Panc1 (cell line): ENCODE measurements at regions not wholly inside any gene's neighbourhood (a gene's known extent, or its start where the extent isn't known, plus 50 kb on each side); places are given as distances from the start of the nearest gene placed in this dataset.
A peak's percentile ranks its signal among the peaks of the same experiment; 100 is the strongest.

ENCODE experiments used
- ATAC-seq: fragments of 200-7000 bp; cut with Tn5 transposase; 2 replicates; pipeline ENCODE4 v1.9.1; 2020; ENCODE audit warnings: mild to moderate bottlenecking, moderate library complexity
- BruUV-seq: library from RNA; stranded (reverse); fragments of 400-500 nt; replicated peaks from 2 replicates; lab custom pipeline; 2021; lab: Mats Ljungman, UMichigan
- CTCF ChIA-PET: fragments of 300-600 bp; sonication (Branson Sonifier 250); formaldehyde crosslinking; loops from one replicate; lab custom pipeline; 2022; ENCODE audit warnings: antibody characterized with exemption; lab: Charles Lee
- POLR2A ChIA-PET: fragments of 300-600 bp; sonication (Branson Sonifier 250); formaldehyde crosslinking; loops from one replicate; lab custom pipeline; 2022; ENCODE audit warnings: antibody characterized with exemption; lab: Charles Lee
- DNase-seq: peaks from one replicate; pipeline ENCODE4 v3.0.0-alpha.2; 2010; ENCODE audit warnings: low read depth, low spot score
- H3K27ac ChIP-seq: 2 replicates; pipeline ENCODE4 v1.5.1; 2011; ENCODE audit warnings: mild to moderate bottlenecking, low read length, inconsistent platforms
- H3K27me3 ChIP-seq: fragments of 200-500 bp; sonication (Bioruptor generic); 2 replicates; pipeline ENCODE4 v1.6.0; 2014; ENCODE audit warnings: low read length, inconsistent platforms; ENCODE audit not compliant: control insufficient read depth, insufficient read depth
- H3K36me3 ChIP-seq: fragments of 200-500 bp; sonication (Bioruptor generic); 2 replicates; pipeline ENCODE4 v1.5.1; 2014; ENCODE audit warnings: inconsistent platforms, mild to moderate bottlenecking, low read length, moderate library complexity; ENCODE audit not compliant: control insufficient read depth, insufficient read depth
- H3K4me1 ChIP-seq: 2 replicates; pipeline ENCODE4 v1.5.1; 2011; ENCODE audit warnings: inconsistent platforms, mild to moderate bottlenecking, low read length, moderate library complexity; ENCODE audit not compliant: control insufficient read depth, insufficient read depth
- H3K4me3 ChIP-seq, 2 experiments: 2 replicates each; pipeline ENCODE4 v1.5.1; 2011 to 2012; ENCODE audit warnings: low read depth in 2 of 2, low read length in 2 of 2, mild to moderate bottlenecking in 2 of 2, inconsistent platforms in 1 of 2, moderate library complexity in 1 of 2
- H3K9me3 ChIP-seq: fragments of 200-500 bp; sonication (Bioruptor generic); 2 replicates; pipeline ENCODE4 v1.5.1; 2014; ENCODE audit warnings: low read depth, mild to moderate bottlenecking, inconsistent platforms, low read length, moderate library complexity; ENCODE audit not compliant: control insufficient read depth, insufficient read depth
- CTCF ChIP-seq: fragments of 450-650 bp; IDR thresholded peaks from 2 replicates; pipeline ENCODE4 v1.5.1; 2017; ENCODE audit warnings: mild to moderate bottlenecking
- POLR2AphosphoS5 ChIP-seq: IDR thresholded peaks from 2 replicates; pipeline ENCODE4 v1.6.1; 2012; ENCODE audit warnings: mild to moderate bottlenecking, low read depth, low read length, moderate library complexity
- REST ChIP-seq, 2 experiments: IDR thresholded peaks; 2 replicates each; pipeline ENCODE4 v1.6.1; 2011 to 2012; ENCODE audit warnings: low read depth in 2 of 2, control low read depth in 1 of 2, low read length in 1 of 2, mild to moderate bottlenecking in 1 of 2, moderate library complexity in 1 of 2; ENCODE audit not compliant: insufficient read depth in 1 of 2
- SIN3A ChIP-seq: IDR thresholded peaks from 2 replicates; pipeline ENCODE4 v1.6.1; 2012; ENCODE audit warnings: low read depth, mild to moderate bottlenecking, low read length, moderate library complexity, borderline replicate concordance; ENCODE audit not compliant: insufficient read depth
- TCF7L2 ChIP-seq: IDR thresholded peaks from 2 replicates; pipeline ENCODE4 v1.6.1; 2011; ENCODE audit warnings: mild to moderate bottlenecking, low read depth, low read length, inconsistent platforms
- in situ Hi-C: cut with HindIII; loops from 2 replicates; pipeline ENCODE4 v1.10.0; 2016; ENCODE audit warnings: low sequenced_read_pairs, low pct_unique_long_range_greater_than_20kb
- intact Hi-C: fragments of 100-400 bp; cut with micrococcal nuclease; formaldehyde crosslinking; loops from one replicate; pipeline ENCODE4 v1.10.0; 2022; ENCODE audit not compliant: unreplicated experiment

- no peak overlapping the region for H3K4me3 ChIP-seq
- TF ChIP-seq POLR2AphosphoS5 = no peak
- ChIA-PET POLR2A (no interaction called here), CTCF (no interaction called here)
- DNase-seq = no peak
- no peaks in the 10 kb centered on the region for H3K36me3 ChIP-seq
- no TSS peak for BruUV-seq
- no peaks in the 10 kb centered on the region for H3K27me3 ChIP-seq
- no peak for ATAC-seq
- no peaks in the 10 kb centered on the region for H3K9me3 ChIP-seq
- in situ Hi-C loops = no loop called here
- intact Hi-C loops = no loop called here
- H3K4me1 ChIP-seq = no peaks in the 10 kb centered on the region
- H3K27ac ChIP-seq = no peak overlapping the region
Observed at GRCh38 chr13:64305246-64305645, 2889.6 kb upstream of the PCDH20 start.

- no TSS peak for BruUV-seq
- ATAC-seq (no peak), DNase-seq (no peak)
- in situ Hi-C loops = no loop called here
- Histone ChIP-seq H3K9me3 (no peaks in the 10 kb centered on the region), H3K27ac (no peak overlapping the region), H3K4me3 (no peak overlapping the region), H3K4me1 (no peaks in the 10 kb centered on the region), H3K36me3 (no peaks in the 10 kb centered on the region), H3K27me3 (no peaks in the 10 kb centered on the region)
- intact Hi-C loops = no loop called here
- POLR2A ChIA-PET = no interaction called here
- TF ChIP-seq CTCF (no peak), POLR2AphosphoS5 (no peak), SIN3A (no peak), REST (IDR thresholded peaks at IDR 0.05; ENCODE audit: insufficient read depth in 1 of 2, low read depth in 2 of 2, low read length in 1 of 2) (no peak), TCF7L2 (no peak)
- CTCF ChIA-PET = no interaction called here
Observed at GRCh38 chr13:64300239-64300638, 2884.6 kb upstream of the PCDH20 start.

GRCh38 chr13:64293923-64294322, 2878.3 kb upstream of the PCDH20 start:
- no peaks in the 10 kb centered on the region for H3K27me3 ChIP-seq
- no peak overlapping the region for H3K27ac ChIP-seq
- CTCF ChIA-PET = no interaction called here
- TF ChIP-seq REST (IDR thresholded peaks at IDR 0.05; ENCODE audit: insufficient read depth in 1 of 2, low read depth in 2 of 2, low read length in 1 of 2) (no peak), CTCF (no peak), TCF7L2 (peak; percentile 65), SIN3A (no peak)
- no peaks in the 10 kb centered on the region; the same call in 1 of the 2 replicates for H3K36me3 ChIP-seq
- ATAC-seq (no peak), DNase-seq (no peak)
- H3K9me3 ChIP-seq = no peaks in the 10 kb centered on the region
- in situ Hi-C loops (no loop called here), intact Hi-C loops (no loop called here)
- POLR2A ChIA-PET = no interaction called here
- no peak overlapping the region for H3K4me3 ChIP-seq
- no TSS peak for BruUV-seq
- no peaks in the 10 kb centered on the region for H3K4me1 ChIP-seq
